GM19397 (cell line): ENCODE measurements at regions not wholly inside any gene's neighbourhood (a gene's known extent, or its start where the extent isn't known, plus 50 kb on each side); places are given as distances from the start of the nearest gene placed in this dataset.

ENCODE experiments used
- ATAC-seq: cut with Tn5 transposase; IDR thresholded peaks from one replicate; pipeline ENCODE4 v1.9.1; 2021; ENCODE audit warnings: mild to moderate bottlenecking, moderate library complexity; ENCODE audit not compliant: unreplicated experiment

GRCh38 chr3:72593881-72594397, 254.3 kb downstream of the SHQ1 start:
- ATAC-seq, result no peak

- no peak for ATAC-seq
Measured at GRCh38 chr3:72591522-72592421, 256.5 kb downstream of the SHQ1 start.

DNA sequence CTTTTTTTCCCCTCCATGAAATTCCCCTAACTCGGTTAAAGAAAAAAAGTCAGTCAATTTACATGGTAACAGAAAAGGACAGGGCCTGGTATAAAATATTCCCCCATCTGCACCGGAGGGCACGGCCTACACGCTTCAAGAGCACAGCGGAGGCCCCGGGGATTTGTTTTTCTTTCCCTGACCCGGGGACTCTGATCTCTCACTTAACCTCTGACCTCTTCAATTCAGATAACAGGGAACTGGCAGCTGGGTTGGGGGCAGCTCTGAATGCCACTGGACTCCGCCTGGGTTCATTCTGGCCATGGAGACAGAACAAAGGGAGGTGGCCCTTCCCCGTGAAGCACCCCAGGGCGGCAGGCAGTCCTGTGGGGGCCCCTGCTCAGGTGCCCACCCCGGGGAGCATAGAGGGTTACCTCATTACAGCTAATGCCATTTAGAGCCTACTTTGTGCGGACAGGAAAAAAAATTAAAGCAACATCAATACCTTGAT, 257.5 kb downstream of the SHQ1 start:
- ATAC-seq, result no peak

GRCh38 chr3:72587282-72587681, 261.0 kb downstream of the SHQ1 start:
- ATAC-seq, result no peak

DNA sequence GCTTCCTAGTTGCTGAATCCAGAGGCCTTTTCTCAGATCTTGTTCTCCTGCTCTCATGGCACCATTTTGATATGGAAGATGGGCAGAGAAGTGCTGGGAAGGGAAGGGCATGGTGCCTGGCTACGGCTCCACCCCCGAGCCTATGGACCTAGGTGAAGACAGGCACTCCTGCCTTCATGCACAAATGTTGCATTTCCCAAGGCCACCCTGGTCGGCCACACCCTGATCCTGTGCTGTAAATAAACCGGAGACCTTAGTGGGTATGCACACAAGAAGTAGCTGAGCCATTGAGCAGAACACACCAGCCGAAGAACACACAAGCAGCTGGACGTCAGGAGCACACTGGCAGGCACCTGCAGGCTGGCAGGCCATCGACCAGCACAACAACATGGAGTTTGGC, 261.6 kb downstream of the SHQ1 start:
- no peak for ATAC-seq

- no peak for ATAC-seq
Measured at GRCh38 chr3:72585966-72586365, 262.3 kb downstream of the SHQ1 start.

GRCh38 chr3:72584262-72584661, 264.0 kb downstream of the SHQ1 start:
- no peak for ATAC-seq

DNA sequence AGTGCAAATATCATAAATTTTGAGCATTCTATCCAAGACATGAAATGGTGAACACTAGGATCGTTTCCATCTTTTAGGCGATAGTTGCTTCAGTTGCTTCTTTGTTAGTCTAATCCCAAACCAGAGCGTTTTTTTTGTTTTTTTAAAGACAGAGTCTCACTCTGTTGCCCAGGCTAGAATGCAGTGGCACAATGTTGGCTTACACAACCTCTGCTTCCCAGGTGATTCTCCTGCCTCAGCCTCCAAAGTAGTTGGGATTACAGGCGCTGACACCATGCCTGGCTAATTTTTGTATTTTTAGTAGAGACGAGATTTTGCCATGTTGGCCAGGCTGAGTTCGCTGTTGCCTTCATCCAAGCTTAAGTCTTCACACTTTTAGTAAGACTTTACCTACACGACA, 265.3 kb downstream of the SHQ1 start:
- no peak for ATAC-seq

DNA sequence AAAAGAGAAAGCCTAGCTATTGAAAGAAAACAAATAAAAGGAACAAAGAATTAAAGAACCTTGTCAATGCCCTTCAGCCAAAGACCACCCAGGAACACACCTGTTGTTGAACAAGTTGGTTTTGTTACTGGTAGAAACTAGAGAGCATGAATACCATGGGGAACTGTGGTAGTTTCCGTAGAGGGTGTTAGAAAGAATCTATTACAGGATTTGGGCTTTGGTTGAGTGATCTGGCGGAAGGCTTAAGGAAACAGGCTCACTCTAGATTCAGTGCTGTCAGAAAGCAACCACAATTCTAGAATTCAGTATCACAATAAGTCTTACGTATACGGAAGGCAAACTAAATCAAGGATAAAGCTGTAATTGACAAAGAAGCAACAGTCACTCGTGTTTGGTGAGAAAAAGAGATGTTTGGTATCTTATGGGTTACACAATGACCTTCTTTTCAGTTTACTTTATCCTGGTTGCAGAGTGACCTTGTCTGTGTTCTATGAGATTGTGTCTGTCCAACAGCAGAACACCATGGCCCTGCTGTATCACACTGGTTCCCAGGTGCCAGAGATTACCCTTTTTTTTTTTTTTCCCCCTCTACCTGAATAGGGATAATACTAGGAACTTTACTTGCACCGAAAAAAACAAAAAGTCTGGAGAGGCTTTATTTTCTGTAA, 265.9 kb downstream of the SHQ1 start:
- peak; percentile 95 for ATAC-seq

- ATAC-seq, result no peak
Measured at GRCh38 chr3:72580900-72581299, 267.3 kb downstream of the SHQ1 start.

GRCh38 chr3:72580246-72580756, 267.9 kb downstream of the SHQ1 start:
- ATAC-seq, result no peak

DNA sequence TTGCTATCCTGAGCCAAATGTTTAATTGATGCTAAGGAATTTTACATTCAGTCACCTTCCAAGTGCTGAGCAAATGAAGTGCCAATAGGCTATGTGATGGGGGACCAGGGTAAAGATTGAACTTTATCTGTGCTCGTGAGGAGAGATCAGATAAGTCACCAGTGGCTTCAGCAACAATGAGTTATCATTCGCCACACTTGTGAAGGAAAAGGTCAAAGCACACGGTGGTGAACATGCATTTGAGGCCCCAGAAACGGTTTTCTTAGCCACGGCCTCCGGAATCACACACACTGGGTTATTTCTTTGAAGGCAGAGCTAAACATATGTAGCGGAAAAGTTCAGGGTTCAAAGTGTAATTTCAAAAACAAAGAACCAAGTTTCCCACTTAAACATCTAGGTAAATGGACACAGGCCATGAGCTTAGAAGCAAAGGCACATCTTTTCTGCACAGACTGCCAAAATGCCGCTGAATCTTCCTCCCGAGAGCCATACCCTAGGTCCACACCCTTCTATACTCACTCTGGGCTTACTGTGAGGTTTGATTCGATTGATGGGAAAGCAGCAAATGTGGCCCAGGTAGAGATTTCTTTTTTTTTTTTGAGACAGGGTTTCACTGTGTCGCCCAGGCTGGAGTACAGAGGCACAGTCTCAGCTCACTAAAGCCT, 268.5 kb downstream of the SHQ1 start:
- no peak for ATAC-seq

DNA sequence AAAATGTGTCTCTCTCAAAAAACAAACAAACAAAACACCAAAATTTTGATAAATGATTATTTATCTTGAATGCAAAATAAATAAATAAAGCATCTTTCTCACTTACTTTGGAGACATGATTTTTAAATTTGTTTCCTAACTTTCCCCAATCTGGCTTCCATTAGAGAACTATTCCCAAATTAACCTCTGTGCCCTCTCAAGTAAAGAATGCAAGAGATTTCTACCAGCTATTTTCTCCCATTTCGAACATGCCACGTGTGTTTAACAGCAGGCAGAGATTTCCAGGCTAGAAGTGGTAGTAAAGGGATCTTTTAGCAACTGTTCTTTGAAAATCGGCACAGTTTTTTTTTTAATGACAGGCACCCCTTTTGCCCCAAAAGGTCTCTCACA, 269.1 kb downstream of the SHQ1 start:
- ATAC-seq, result no peak

DNA sequence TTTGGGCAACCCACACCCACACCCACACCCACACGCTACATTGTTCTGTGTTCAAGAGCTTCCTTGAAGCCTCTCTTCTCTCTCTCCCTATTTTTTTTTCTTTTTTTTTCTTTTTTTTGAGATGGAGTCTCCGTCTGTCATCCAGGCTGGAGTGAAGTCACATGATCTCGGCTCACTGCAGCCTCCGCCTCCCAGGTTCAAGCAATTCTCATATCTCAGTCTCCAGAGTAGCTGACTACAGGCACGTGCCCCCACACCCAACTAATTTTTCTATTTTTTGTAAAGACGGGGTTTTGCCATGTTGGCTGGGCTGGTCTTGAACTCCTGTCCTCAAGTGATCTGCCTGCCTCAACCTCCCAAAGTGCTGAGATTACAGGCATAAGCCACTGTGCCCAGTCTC, 271.1 kb downstream of the SHQ1 start:
- no peak for ATAC-seq

DNA sequence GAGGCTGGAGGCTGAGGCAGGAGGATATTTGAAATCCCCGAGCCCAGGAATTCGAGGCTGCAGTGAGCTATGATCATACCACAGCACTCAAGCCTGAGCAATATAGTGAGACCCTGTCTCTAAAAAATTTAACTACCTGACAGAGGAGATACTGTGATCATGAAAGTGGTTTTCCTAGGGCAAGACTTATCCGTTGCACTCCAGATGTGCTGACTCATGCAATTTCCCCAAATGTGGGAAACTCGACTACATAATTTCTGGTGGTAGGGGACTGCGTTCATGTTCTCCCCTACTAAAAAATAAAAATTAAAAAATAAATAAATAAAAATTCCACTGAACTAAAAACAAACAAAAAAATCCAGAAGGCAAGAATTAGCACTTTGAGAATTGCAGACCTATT, 271.7 kb downstream of the SHQ1 start:
- no peak for ATAC-seq

- no peak for ATAC-seq
Measured at GRCh38 chr3:72574144-72574543, 274.1 kb downstream of the SHQ1 start.

GRCh38 chr3:72573051-72573450, 275.2 kb downstream of the SHQ1 start:
- ATAC-seq, result no peak

GRCh38 chr3:72572489-72573007, 275.7 kb downstream of the SHQ1 start:
- no peak for ATAC-seq

GRCh38 chr3:72571638-72572114, 276.6 kb downstream of the SHQ1 start:
- ATAC-seq, result no peak

DNA sequence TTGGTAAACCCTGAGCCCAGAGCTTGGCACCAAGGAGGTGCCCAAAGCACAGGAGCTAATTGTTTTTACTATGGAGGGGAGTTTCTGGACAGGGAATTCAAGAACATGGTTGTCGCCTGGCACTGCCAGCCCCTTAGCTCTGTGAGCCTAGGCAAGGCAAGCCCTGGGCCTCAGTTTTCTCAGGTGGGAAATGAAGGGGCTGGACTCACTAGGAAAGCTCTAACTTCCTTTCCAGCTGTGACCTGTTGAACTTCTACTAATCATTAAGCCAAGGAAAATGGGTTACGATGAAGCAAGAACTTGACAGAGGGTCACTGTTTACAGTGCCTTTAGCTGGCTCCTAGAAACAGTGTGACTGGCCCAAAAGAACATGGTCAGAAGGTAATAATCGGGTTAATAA, 277.2 kb downstream of the SHQ1 start:
- no peak for ATAC-seq
